WTC11 (cell line): ENCODE measurements at regions not wholly inside any gene's neighbourhood (a gene's known extent, or its start where the extent isn't known, plus 50 kb on each side); places are given as distances from the start of the nearest gene placed in this dataset.

ENCODE experiments used
- ATAC-seq: fragments of 200-7000 bp; cut with Tn5 transposase; 2 replicates; pipeline ENCODE4 v1.10.0; 2021; ENCODE audit warnings: mild to moderate bottlenecking, moderate library complexity
- CTCF ChIA-PET: fragments of 300-600 bp; sonication (Branson Sonifier 250); formaldehyde crosslinking; loops from one replicate; lab custom pipeline; 2021; ENCODE audit warnings: antibody characterized with exemption; lab: Charles Lee
- POLR2A ChIA-PET: fragments of 350-600 bp; sonication (Branson Sonifier 250); formaldehyde crosslinking; loops from one replicate; lab custom pipeline; 2021; ENCODE audit warnings: antibody characterized with exemption; lab: Charles Lee
- DNase-seq: peaks from one replicate; pipeline ENCODE4 v3.0.0; 2021; ENCODE audit warnings: low spot score
- H3K27ac Mint-ChIP-seq: 2 replicates; pipeline ENCODE4 v1.8.0; 2021; ENCODE audit warnings: mixed read lengths
- H3K27me3 Mint-ChIP-seq: 2 replicates; pipeline ENCODE4 v1.8.0; 2021; ENCODE audit warnings: low read depth, mild to moderate bottlenecking, moderate library complexity, mixed read lengths
- H3K36me3 Mint-ChIP-seq: 2 replicates; pipeline ENCODE4 v1.8.0; 2021; ENCODE audit warnings: mixed read lengths
- H3K4me1 Mint-ChIP-seq: 2 replicates; pipeline ENCODE4 v1.8.0; 2022; ENCODE audit warnings: mixed read lengths
- H3K4me3 Mint-ChIP-seq: 2 replicates; pipeline ENCODE4 v1.8.0; 2021; ENCODE audit warnings: mild to moderate bottlenecking, moderate library complexity, mixed read lengths
- H3K9me3 Mint-ChIP-seq: 2 replicates; pipeline ENCODE4 v1.8.0; 2021; ENCODE audit warnings: mixed read lengths
- ARID4B ChIP-seq: sonication (generic); formaldehyde crosslinking; IDR thresholded peaks from 2 replicates; pipeline ENCODE4 v1.8.0; 2023; ENCODE audit warnings: missing genetic modification reagents, mild to moderate bottlenecking, borderline replicate concordance
- CREM ChIP-seq: sonication (generic); formaldehyde crosslinking; IDR thresholded peaks from 2 replicates; pipeline ENCODE4 v1.8.1; 2022; ENCODE audit warnings: mild to moderate bottlenecking, missing genetic modification reagents, moderate library complexity
- ELF4 ChIP-seq: sonication (generic); formaldehyde crosslinking; IDR thresholded peaks from 2 replicates; pipeline ENCODE4 v1.8.1; 2022; ENCODE audit warnings: low read depth, mild to moderate bottlenecking, moderate library complexity, missing genetic modification reagents
- FOXK1 ChIP-seq: sonication (generic); formaldehyde crosslinking; IDR thresholded peaks from 2 replicates; pipeline ENCODE4 v1.8.0; 2022; ENCODE audit warnings: mild to moderate bottlenecking, moderate library complexity, missing genetic modification reagents
- FOXP4 ChIP-seq: sonication (generic); formaldehyde crosslinking; IDR thresholded peaks from 2 replicates; pipeline ENCODE4 v1.8.0; 2022; ENCODE audit warnings: mild to moderate bottlenecking, missing genetic modification reagents
- HMGXB4 ChIP-seq: sonication (generic); formaldehyde crosslinking; IDR thresholded peaks from 2 replicates; pipeline ENCODE4 v1.8.1; 2023; ENCODE audit warnings: mild to moderate bottlenecking, moderate library complexity, missing genetic modification reagents
- NFATC4 ChIP-seq: fragments of 250-450 bp; sonication (Bioruptor Pico); IDR thresholded peaks from 2 replicates; pipeline ENCODE4 v1.9.0; 2021; ENCODE audit warnings: mild to moderate bottlenecking
- NFE2L1 ChIP-seq: sonication (generic); formaldehyde crosslinking; IDR thresholded peaks from 2 replicates; pipeline ENCODE4 v1.8.1; 2023; ENCODE audit warnings: missing genetic modification reagents
- PRDM15 ChIP-seq: sonication (generic); formaldehyde crosslinking; IDR thresholded peaks from 2 replicates; pipeline ENCODE4 v1.8.0; 2022; ENCODE audit warnings: missing genetic modification reagents
- SP1 ChIP-seq: sonication (generic); formaldehyde crosslinking; conservative IDR thresholded peaks from 2 replicates; pipeline ENCODE4 v1.8.1; 2022; ENCODE audit warnings: missing genetic modification reagents
- ZNF532 ChIP-seq: fragments of 250-450 bp; sonication (Bioruptor Pico); IDR thresholded peaks from 2 replicates; pipeline ENCODE4 v1.9.0; 2021; ENCODE audit warnings: mild to moderate bottlenecking, borderline replicate concordance
- ZSCAN18 ChIP-seq: fragments of 250-450 bp; sonication (Bioruptor Pico); IDR thresholded peaks from 2 replicates; pipeline ENCODE4 v2.1.2; 2022; ENCODE audit warnings: mild to moderate bottlenecking, moderate library complexity

GRCh38 chr5:74015716-74016115 lies 389.7 kb downstream of the ARHGEF28 start:
- Mint-ChIP-seq H3K27ac (no peak overlapping the region), H3K36me3 (no peaks in the 10 kb centered on the region), H3K4me1 (peaks cover 12% of the 10 kb centered on the region), H3K4me3 (no peak overlapping the region), H3K27me3 (no peaks in the 10 kb centered on the region), H3K9me3 (peaks cover 12% of the 10 kb centered on the region; the same call in 1 of the 2 replicates)
- no peak for TF ChIP-seq CREM (CRISPR knock-in tag)
- TF ChIP-seq NFATC4 (CRISPR knock-in tag), result no peak
- no peak for TF ChIP-seq ARID4B
- TF ChIP-seq FOXK1, result no peak
- no peak for TF ChIP-seq ZNF532 (CRISPR knock-in tag)
- no peak for TF ChIP-seq HMGXB4
- TF ChIP-seq ELF4 (CRISPR knock-in tag), result no peak
- DNase-seq, result no peak
- POLR2A ChIA-PET, result no interaction called here
- no peak for ATAC-seq
- CTCF ChIA-PET, result interaction anchor here (0.6 to 0.7 kb wide), 2 partner anchors 58 to 98 kb away, joined by 4 to 6 read pairs; no protein-coding TSS in a partner anchor

GRCh38 chr5:74013222-74013621 lies 387.2 kb downstream of the ARHGEF28 start:
- ChIA-PET CTCF (interaction anchor here (1.0 kb wide), 1 partner anchor 613 kb away, joined by 3 read pairs; no protein-coding TSS in a partner anchor), POLR2A (no interaction called here)
- H3K36me3 Mint-ChIP-seq, result no peaks in the 10 kb centered on the region
- H3K27me3 Mint-ChIP-seq, result no peaks in the 10 kb centered on the region
- H3K9me3 Mint-ChIP-seq, result peaks cover 7% of the 10 kb centered on the region; the same call in 1 of the 2 replicates
- ATAC-seq (no peak), DNase-seq (no peak)
- H3K4me1 Mint-ChIP-seq, result peaks cover 11% of the 10 kb centered on the region
- no peak overlapping the region for H3K27ac Mint-ChIP-seq
- H3K4me3 Mint-ChIP-seq, result no peak overlapping the region
- TF ChIP-seq PRDM15 (CRISPR knock-in tag) (no peak), ZSCAN18 (CRISPR knock-in tag) (no peak), SP1 (CRISPR knock-in tag) (no peak), FOXP4 (CRISPR knock-in tag) (no peak), NFE2L1 (no peak)
